ENCODE measurements at regions not wholly inside any gene's neighbourhood (a gene's known extent, or its start where the extent isn't known, plus 50 kb on each side); places are given as distances from the start of the nearest gene placed in this dataset.

GRCh38 chr22:27642104-27642800, 159.3 kb downstream of the MN1 start:
- no peak for DNase-seq (ENCODE audit: extremely low read depth, insufficient read length)
- H3K36me3 ChIP-seq (ENCODE audit: control insufficient read depth, insufficient read depth, low read length), result no peaks in the 10 kb centered on the region
- no peak for TF ChIP-seq CTCF (IDR thresholded peaks at IDR 0.05; ENCODE audit: insufficient read depth, low read length, poor library complexity, severe bottlenecking)
- H3K27me3 ChIP-seq (replicated peaks; ENCODE audit: control insufficient read depth, insufficient read depth, low read length), result no peaks in the 10 kb centered on the region
- H3K4me3 ChIP-seq (replicated peaks; ENCODE audit: low read depth, low read length), result no peak overlapping the region

GRCh38 chr22:27643907-27644306, 157.6 kb downstream of the MN1 start:
- Histone ChIP-seq H3K27me3 (replicated peaks; ENCODE audit: control insufficient read depth, insufficient read depth, low read length) (no peaks in the 10 kb centered on the region), H3K4me3 (replicated peaks; ENCODE audit: low read depth, low read length) (no peak overlapping the region), H3K36me3 (ENCODE audit: control insufficient read depth, insufficient read depth, low read length) (no peaks in the 10 kb centered on the region)
- no peak for DNase-seq (ENCODE audit: extremely low read depth, insufficient read length)
- TF ChIP-seq CTCF (IDR thresholded peaks at IDR 0.05; ENCODE audit: insufficient read depth, low read length, poor library complexity, severe bottlenecking), result no peak

GRCh38 chr22:27644566-27644965, 157.0 kb downstream of the MN1 start:
- no peaks in the 10 kb centered on the region for H3K36me3 ChIP-seq (ENCODE audit: control insufficient read depth, insufficient read depth, low read length)
- no peak for TF ChIP-seq CTCF (IDR thresholded peaks at IDR 0.05; ENCODE audit: insufficient read depth, low read length, poor library complexity, severe bottlenecking)
- no peaks in the 10 kb centered on the region for H3K27me3 ChIP-seq (replicated peaks; ENCODE audit: control insufficient read depth, insufficient read depth, low read length)

GRCh38 chr22:27647540-27647939, 154.0 kb downstream of the MN1 start:
- Histone ChIP-seq H3K27me3 (replicated peaks; ENCODE audit: control insufficient read depth, insufficient read depth, low read length) (no peaks in the 10 kb centered on the region), H3K36me3 (ENCODE audit: control insufficient read depth, insufficient read depth, low read length) (no peaks in the 10 kb centered on the region), H3K4me3 (replicated peaks; ENCODE audit: low read depth, low read length) (no peak overlapping the region)
- TF ChIP-seq CTCF (IDR thresholded peaks at IDR 0.05; ENCODE audit: insufficient read depth, low read length, poor library complexity, severe bottlenecking), result no peak
- no peak for DNase-seq (ENCODE audit: extremely low read depth, insufficient read length)

More at GRCh38 chr22:27644566-27644965, 157.0 kb downstream of the MN1 start:
- DNase-seq (ENCODE audit: extremely low read depth, insufficient read length), result no peak
- H3K4me3 ChIP-seq (replicated peaks; ENCODE audit: low read depth, low read length), result no peak overlapping the region

- TF ChIP-seq CTCF (IDR thresholded peaks at IDR 0.05; ENCODE audit: insufficient read depth, low read length, poor library complexity, severe bottlenecking), result no peak
- Histone ChIP-seq H3K36me3 (ENCODE audit: control insufficient read depth, insufficient read depth, low read length) (no peaks in the 10 kb centered on the region), H3K27me3 (replicated peaks; ENCODE audit: control insufficient read depth, insufficient read depth, low read length) (no peaks in the 10 kb centered on the region), H3K4me3 (replicated peaks; ENCODE audit: low read depth, low read length) (no peak overlapping the region)
- DNase-seq (ENCODE audit: extremely low read depth, insufficient read length), result no peak
Observed at GRCh38 chr22:27648074-27648473, 153.5 kb downstream of the MN1 start.

GRCh38 chr22:27648853-27649252, 152.7 kb downstream of the MN1 start:
- no peak for TF ChIP-seq CTCF (IDR thresholded peaks at IDR 0.05; ENCODE audit: insufficient read depth, low read length, poor library complexity, severe bottlenecking)
- DNase-seq (ENCODE audit: extremely low read depth, insufficient read length), result no peak
- Histone ChIP-seq H3K4me3 (replicated peaks; ENCODE audit: low read depth, low read length) (no peak overlapping the region), H3K36me3 (ENCODE audit: control insufficient read depth, insufficient read depth, low read length) (no peaks in the 10 kb centered on the region), H3K27me3 (replicated peaks; ENCODE audit: control insufficient read depth, insufficient read depth, low read length) (no peaks in the 10 kb centered on the region)

Measured in GM06990 (cell line).